ENCODE measurements at regions not wholly inside any gene's neighbourhood (a gene's known extent, or its start where the extent isn't known, plus 50 kb on each side); places are given as distances from the start of the nearest gene placed in this dataset.

- TF ChIP-seq CTCF (conservative IDR thresholded peaks at IDR 0.05; ENCODE audit: low read length) = no peak
- no peak for TF ChIP-seq EZH2phosphoT487 (IDR thresholded peaks at IDR 0.05; ENCODE audit: borderline replicate concordance, low read depth, low read length)
Measured at GRCh38 chr11:35079611-35080010, 59.4 kb upstream of the CD44 start.
